Erythroblast (primary cell): ENCODE measurements at regions not wholly inside any gene's neighbourhood (a gene's known extent, or its start where the extent isn't known, plus 50 kb on each side); places are given as distances from the start of the nearest gene placed in this dataset.

Experiments
- GATA1 ChIP-seq: IDR thresholded peaks from 2 replicates; pipeline ENCODE4 v1.6.1; 2011; ENCODE audit warnings: low read depth, mild to moderate bottlenecking, control low read depth, low read length, moderate library complexity
- POLR2A ChIP-seq: IDR thresholded peaks from 2 replicates; pipeline ENCODE4 v1.6.1; 2011; ENCODE audit warnings: mild to moderate bottlenecking, low read length

DNA sequence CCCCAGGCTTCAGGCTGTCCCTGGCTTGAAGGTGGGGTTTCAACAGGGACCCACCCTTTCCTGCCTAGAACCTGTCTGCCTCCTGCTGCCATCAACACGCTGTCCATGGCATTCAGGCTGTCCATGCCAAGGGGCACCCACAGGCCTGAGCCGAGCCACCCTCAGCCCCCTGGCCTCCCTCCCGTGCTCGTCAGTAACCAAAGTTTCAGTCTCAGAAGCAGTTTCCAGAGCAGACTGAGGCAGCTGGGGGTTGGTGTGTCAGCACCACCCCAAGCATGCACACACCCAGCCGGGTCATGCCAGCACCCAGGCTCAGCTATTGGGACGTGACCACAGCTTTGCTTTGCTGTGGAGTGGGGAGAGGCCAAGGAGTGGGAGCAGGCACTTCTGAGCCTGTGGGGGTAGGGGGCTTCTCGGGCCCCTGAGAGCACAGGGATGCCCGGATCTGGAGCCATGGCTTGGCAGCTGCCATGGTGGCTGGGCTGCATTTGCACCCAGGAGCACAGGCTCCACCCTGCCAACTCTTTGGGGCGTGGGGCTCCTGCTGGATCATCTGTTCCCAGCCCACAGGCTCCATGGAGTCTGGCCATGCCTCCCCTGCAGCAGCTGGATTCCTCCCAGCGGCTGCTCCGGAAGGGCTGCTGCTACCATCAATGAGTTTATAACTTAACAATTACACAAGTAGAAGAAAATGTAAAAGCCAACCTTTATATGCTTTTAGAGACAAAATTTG lies 314.5 kb upstream of the SEMA3C start:
- TF ChIP-seq POLR2A = no peak
- TF ChIP-seq GATA1 = no peak
